SK-N-MC (cell line): ENCODE measurements at regions not wholly inside any gene's neighbourhood (a gene's known extent, or its start where the extent isn't known, plus 50 kb on each side); places are given as distances from the start of the nearest gene placed in this dataset.

Experiments
- DNase-seq: peaks from one replicate; pipeline ENCODE4 v3.0.0-alpha.2; 2011; ENCODE audit warnings: low read depth, low spot score
- H3K27ac ChIP-seq: fragments of 200-600 bp; sonication (generic); 2 replicates; pipeline ENCODE4 v1.5.1; 2016; ENCODE audit warnings: mixed run types
- H3K36me3 ChIP-seq: fragments of 200-600 bp; sonication (generic); 2 replicates; pipeline ENCODE4 v1.6.1; 2017; ENCODE audit warnings: antibody characterized with exemption, low read length, mixed read lengths; ENCODE audit not compliant: insufficient read depth
- H3K4me3 ChIP-seq: fragments of 200-600 bp; sonication (generic); 2 replicates; pipeline ENCODE4 v1.5.1; 2016
- H3K9ac ChIP-seq: fragments of 200-600 bp; sonication (generic); 2 replicates; pipeline ENCODE4 v1.8.0; 2017; ENCODE audit warnings: mixed run types, mixed read lengths; ENCODE audit not compliant: insufficient read length
- H3K9me3 ChIP-seq: fragments of 200-600 bp; sonication (generic); 2 replicates; pipeline ENCODE4 v1.6.1; 2017; ENCODE audit warnings: low read depth, mild to moderate bottlenecking, antibody characterized with exemption, low read length, moderate library complexity, mixed read lengths
- EZH2 ChIP-seq: fragments of 200-600 bp; sonication (generic); IDR thresholded peaks from one replicate; pipeline ENCODE4 v1.6.1; 2017; ENCODE audit warnings: antibody characterized with exemption
- FOXP2 ChIP-seq: optimal IDR thresholded peaks from 2 replicates; pipeline ENCODE3; 2011; ENCODE audit warnings: mild to moderate bottlenecking, moderate library complexity; ENCODE audit not compliant: insufficient read depth; ENCODE audit errors: extremely low read length, control extremely low read depth
- POLR2AphosphoS5 ChIP-seq: IDR thresholded peaks from 2 replicates; pipeline ENCODE4 v1.6.1; 2012; ENCODE audit warnings: mild to moderate bottlenecking, low read depth, low read length, borderline replicate concordance

DNA sequence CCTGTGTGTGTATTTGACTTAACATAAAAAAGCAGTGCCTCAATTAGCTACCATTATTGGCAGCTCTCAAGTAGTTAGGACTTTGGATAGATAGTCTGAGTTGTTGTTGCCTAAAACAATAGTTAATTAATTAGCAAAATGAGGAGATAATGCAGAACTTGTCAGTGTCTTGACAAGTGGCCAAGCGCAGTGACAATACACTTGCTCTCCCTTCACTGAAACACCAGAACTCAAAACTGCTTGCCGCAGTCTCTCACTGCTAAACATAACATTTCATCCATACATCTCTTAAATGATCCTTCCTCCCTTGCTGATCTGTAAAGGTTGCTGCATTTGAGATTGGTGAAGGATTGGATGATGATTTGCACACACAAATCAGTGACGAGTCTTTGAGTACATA, 61.7 kb downstream of the ARHGAP35 start:
- H3K9ac ChIP-seq = no peak overlapping the region
- TF ChIP-seq FOXP2 (no peak), EZH2 (no peak), POLR2AphosphoS5 (no peak)
- DNase-seq = no peak
- no peak overlapping the region for H3K27ac ChIP-seq
- no peak overlapping the region for H3K4me3 ChIP-seq
- peaks cover 49% of the 10 kb centered on the region for H3K36me3 ChIP-seq
- no peaks in the 10 kb centered on the region for H3K9me3 ChIP-seq

- Histone ChIP-seq H3K9ac (no peak overlapping the region), H3K4me3 (no peak overlapping the region), H3K36me3 (peaks cover 32% of the 10 kb centered on the region), H3K27ac (no peak overlapping the region), H3K9me3 (no peaks in the 10 kb centered on the region)
- TF ChIP-seq FOXP2 = no peak
- no peak for TF ChIP-seq POLR2AphosphoS5
- no peak for TF ChIP-seq EZH2
- no peak for DNase-seq
These were observed 64.2 kb downstream of the ARHGAP35 start for GRCh38 chr19:46924874-46925547.

DNA sequence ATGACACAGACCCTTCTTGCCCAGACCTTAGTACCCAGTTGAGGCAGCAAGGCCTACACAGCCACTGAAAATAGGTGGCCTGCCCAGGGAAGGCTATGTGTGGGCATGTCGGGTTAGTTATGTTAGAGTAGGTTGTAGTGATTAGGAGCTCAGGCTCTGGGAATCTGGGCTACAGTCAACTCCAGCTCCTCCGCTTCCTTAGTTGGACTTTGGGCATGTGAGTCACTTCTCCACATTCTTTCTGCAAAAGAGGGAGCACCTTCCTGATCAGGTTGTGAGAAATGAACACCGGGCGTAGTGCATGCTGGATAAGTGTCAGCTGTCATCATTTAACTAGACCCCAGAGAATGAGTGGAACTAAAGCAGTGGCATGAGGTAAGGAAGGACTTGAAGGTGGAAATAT, 64.8 kb downstream of the ARHGAP35 start:
- H3K9me3 ChIP-seq = no peaks in the 10 kb centered on the region
- peaks cover 27% of the 10 kb centered on the region for H3K36me3 ChIP-seq
- no peak for DNase-seq
- H3K4me3 ChIP-seq = no peak overlapping the region
- no peak overlapping the region for H3K9ac ChIP-seq
- H3K27ac ChIP-seq = no peak overlapping the region
- TF ChIP-seq EZH2 (no peak), POLR2AphosphoS5 (no peak), FOXP2 (no peak)

DNA sequence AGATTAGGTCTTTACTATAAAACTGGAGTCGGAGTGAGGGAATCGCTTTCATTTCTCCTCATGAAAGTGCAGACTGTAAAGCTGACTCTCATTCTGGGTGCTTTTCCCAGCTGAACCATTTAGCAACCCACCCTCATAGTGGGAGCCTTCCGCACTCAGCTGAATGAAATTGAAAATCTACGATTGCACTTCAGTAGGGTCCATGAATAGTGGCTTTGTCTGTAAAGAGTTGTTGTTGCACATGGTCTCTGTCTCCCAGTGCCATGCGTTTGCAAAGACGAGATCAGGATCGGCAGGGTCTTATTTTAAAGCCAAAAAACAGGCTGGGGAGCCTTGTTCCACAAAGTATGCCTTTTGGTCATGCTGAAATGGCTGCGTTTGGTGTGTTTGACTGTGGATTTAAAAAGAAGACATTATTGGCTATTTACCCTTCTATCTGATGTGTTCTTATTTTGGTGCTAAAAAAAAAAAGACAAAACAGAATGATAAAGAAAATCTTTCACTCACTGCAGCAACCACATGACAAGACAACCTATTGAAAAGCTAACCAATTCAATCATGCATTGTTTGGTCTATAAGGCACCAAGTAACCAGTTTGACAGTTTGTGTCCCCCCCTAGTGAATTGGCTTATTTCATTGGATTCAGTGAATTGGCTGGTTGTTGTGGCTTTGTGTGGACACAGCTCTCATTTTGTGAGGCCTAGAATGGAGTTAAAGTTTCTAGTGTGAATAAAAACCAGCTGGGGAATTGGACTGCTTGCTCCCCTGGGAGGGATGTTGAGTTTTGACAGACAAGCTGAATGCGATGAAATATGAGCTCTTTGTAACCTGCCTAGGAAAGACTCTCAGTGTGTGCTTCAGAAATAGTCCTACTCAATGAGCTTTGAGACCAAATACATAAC, 65.6 kb downstream of the ARHGAP35 start:
- no peak for TF ChIP-seq POLR2AphosphoS5
- no peak for TF ChIP-seq EZH2
- H3K9ac ChIP-seq = no peak overlapping the region
- peak overlapping the region; percentile 42; the same call in 1 of the 2 replicates for H3K27ac ChIP-seq
- peaks cover 18% of the 10 kb centered on the region; the same call in 1 of the 2 replicates for H3K36me3 ChIP-seq
- DNase-seq = no peak
- no peak overlapping the region for H3K4me3 ChIP-seq
- H3K9me3 ChIP-seq = no peaks in the 10 kb centered on the region

- no peak for TF ChIP-seq FOXP2
- TF ChIP-seq POLR2AphosphoS5 = no peak
- TF ChIP-seq EZH2 = no peak
These were observed 66.3 kb downstream of the ARHGAP35 start for GRCh38 chr19:46927106-46927505.

DNA sequence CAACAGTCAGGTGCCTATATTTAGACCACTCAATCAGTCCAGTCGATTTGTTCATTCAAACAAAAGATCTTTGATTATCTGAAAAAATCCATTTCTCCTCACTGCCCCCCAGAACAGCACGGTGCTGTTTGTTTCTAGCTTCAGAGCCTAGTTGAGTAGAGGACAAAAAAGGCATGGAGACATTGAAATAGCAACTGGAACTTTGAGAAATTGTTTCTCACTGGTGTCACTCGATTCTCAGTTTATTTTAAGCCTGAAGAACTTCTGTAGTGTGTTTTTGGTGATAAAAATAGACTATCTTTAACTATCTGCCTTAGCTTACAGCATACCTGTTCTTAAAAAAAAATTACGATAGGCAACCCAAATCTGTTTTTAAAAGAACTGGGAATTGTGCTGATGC, 67.1 kb downstream of the ARHGAP35 start:
- peaks cover 3% of the 10 kb centered on the region; the same call in 1 of the 2 replicates for H3K36me3 ChIP-seq
- no peaks in the 10 kb centered on the region for H3K9me3 ChIP-seq
- H3K9ac ChIP-seq = no peak overlapping the region
- TF ChIP-seq FOXP2 = no peak
- no peak for TF ChIP-seq POLR2AphosphoS5
- no peak for TF ChIP-seq EZH2
- H3K27ac ChIP-seq = peak overlapping the region; percentile 49; the same call in 1 of the 2 replicates
- no peak for DNase-seq
- H3K4me3 ChIP-seq = no peak overlapping the region

More at GRCh38 chr19:46927106-46927505, 66.3 kb downstream of the ARHGAP35 start:
- no peaks in the 10 kb centered on the region for H3K9me3 ChIP-seq
- no peak overlapping the region for H3K9ac ChIP-seq
- no peak for DNase-seq
- H3K36me3 ChIP-seq = peaks cover 11% of the 10 kb centered on the region; the same call in 1 of the 2 replicates
- peak overlapping the region; percentile 42 for H3K27ac ChIP-seq
- no peak overlapping the region for H3K4me3 ChIP-seq

DNA sequence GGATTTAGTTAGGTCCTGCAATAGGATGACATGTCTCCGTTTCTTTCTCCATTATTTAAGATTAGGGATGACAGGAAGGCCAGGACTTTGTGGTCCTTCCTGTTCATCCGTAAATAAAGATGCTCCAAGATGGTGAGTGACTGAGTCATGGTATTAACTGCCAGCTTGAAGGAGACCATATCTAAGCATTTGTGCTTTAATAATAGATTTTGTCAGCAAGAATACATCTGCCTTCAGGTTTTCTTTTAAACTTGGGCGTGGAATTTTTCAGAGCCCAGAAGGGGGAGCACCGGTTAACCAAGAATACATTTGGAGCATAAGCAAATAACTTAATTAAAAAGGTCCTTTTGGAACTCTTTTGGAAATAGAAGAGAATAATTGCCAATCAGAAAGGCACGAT, 68.2 kb downstream of the ARHGAP35 start:
- DNase-seq = no peak
- Histone ChIP-seq H3K4me3 (no peak overlapping the region), H3K9me3 (no peaks in the 10 kb centered on the region), H3K27ac (no peak overlapping the region), H3K36me3 (peaks cover 2% of the 10 kb centered on the region; the same call in 1 of the 2 replicates), H3K9ac (no peak overlapping the region)
- no peak for TF ChIP-seq POLR2AphosphoS5
- no peak for TF ChIP-seq FOXP2
- no peak for TF ChIP-seq EZH2

DNA sequence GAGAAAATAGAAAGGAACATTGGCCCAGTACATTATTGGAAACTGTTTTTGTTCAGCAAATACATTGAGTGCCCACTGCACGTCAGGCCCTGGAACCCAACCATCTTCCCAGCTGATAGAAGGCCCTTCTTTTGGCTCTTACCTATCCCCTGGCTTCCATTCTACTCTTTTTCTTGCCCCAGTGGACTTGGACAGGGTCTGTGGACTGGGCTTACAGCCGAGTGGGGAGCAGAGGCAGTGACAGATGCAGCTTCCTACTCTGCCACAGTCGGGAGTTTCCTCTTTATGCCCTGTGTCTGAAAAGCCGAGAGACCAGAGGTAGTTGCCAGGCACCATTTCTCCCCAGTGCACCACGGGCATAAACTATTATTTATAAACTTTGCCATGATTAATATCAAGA, 70.4 kb downstream of the ARHGAP35 start:
- H3K9me3 ChIP-seq = no peaks in the 10 kb centered on the region
- H3K36me3 ChIP-seq = no peaks in the 10 kb centered on the region; the same call in 1 of the 2 replicates
- H3K4me3 ChIP-seq = no peak overlapping the region
- TF ChIP-seq FOXP2 = no peak
- no peak for TF ChIP-seq EZH2
- TF ChIP-seq POLR2AphosphoS5 = no peak
- H3K27ac ChIP-seq = no peak overlapping the region
- no peak for DNase-seq
- no peak overlapping the region for H3K9ac ChIP-seq
